Activated CD8-positive, alpha-beta memory T cell treated with anti-CD3 and anti-CD28 coated beads for 36 hours (primary cell): ENCODE measurements at regions not wholly inside any gene's neighbourhood (a gene's known extent, or its start where the extent isn't known, plus 50 kb on each side); places are given as distances from the start of the nearest gene placed in this dataset.
"Not testable (repeated sequence)": the region's sequence is repeated elsewhere in the genome, so short reads cannot be mapped to it uniquely, and the experiment has no call there.

Source experiments
- CTCF ChIA-PET: fragments of 350-600 bp; sonication (Branson Sonifier 250); formaldehyde crosslinking; loops from one replicate; lab custom pipeline; 2021; ENCODE audit warnings: antibody characterized with exemption; lab: Charles Lee
- POLR2A ChIA-PET: fragments of 350-600 bp; sonication (Branson Sonifier 250); formaldehyde crosslinking; loops from one replicate; lab custom pipeline; 2021; ENCODE audit warnings: antibody characterized with exemption; lab: Charles Lee

DNA sequence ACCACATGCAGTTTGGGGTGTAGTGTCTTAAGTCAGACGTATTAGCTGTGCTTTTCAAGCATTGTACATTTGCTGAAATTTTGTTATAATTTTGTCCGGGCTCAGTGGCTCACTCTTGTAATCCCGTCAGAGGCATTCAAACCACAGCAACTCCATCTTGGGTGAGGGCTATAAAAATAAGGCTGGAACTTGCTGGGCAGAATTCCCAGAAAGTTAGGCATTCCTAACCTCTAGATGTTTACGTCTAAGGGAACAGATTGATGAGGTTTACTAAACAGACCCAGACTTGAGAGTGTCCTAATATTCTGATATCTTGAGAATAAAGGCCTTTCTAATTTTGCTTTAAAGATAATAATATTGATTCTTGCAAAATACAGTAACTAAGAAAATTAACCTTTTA, 957.8 kb downstream of the NXPH1 start:
- CTCF ChIA-PET: no interaction called here
- POLR2A ChIA-PET: no interaction called here

DNA sequence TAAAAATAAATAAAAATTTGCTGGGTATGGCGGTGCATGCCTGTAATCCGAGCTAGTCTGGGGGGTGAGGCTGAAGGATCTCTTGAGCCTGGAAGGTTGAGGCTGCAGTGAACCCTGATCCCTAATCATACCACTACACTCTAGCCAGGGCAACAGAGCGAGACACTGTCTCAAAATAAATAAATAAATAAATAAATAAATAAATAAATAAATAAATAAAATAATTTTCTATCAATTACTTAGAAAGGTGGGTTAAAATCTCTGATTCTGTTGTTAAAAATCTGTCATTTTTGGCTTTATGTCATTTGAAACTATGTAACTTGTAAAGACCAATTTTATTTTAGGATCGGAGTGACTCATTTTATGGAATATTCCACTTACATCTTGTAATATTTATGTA, 958.6 kb downstream of the NXPH1 start:
- CTCF ChIA-PET: no interaction called here

DNA sequence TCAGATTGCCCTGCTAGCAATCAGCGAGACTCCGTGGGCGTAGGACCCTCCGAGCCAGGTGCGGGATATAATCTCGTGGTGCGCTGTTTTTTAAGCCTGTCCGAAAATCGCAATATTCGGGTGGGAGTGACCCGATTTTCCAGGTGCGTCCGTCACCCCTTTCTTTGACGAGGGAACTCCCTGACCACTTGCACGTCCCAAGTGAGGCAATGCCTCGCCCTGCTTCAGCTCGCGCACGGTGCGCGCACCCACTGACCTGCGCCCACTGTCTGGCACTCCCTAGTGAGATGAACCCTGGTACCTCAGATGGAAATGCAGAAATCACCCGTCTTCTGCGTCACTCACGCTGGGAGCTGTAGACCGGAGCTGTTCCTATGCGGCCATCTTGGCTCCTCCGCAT, 971.0 kb downstream of the NXPH1 start:
- POLR2A ChIA-PET, CTCF ChIA-PET: not testable (repeated sequence)

More for the DNA sequence above, 958.6 kb downstream of the NXPH1 start:
- POLR2A ChIA-PET: no interaction called here

DNA sequence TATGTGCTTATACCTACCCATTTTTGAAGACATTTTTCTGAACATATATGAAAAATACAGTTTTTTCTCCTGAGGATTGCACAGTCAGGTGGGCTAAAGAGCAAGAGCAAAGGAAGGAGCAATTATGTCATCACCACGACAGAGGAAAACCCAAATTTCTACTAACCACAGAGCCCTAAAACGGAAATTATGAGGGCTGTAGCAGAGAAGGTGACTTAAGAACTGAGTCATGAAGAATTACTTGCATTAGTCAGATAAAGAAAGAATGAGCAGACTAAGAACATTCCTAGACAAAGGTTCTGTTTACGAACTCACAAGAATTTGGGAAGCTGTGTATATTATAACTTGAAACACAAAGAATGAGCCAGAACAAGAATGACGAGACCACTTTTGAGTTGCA, 974.4 kb downstream of the NXPH1 start:
- POLR2A ChIA-PET: no interaction called here
- CTCF ChIA-PET: no interaction called here

DNA sequence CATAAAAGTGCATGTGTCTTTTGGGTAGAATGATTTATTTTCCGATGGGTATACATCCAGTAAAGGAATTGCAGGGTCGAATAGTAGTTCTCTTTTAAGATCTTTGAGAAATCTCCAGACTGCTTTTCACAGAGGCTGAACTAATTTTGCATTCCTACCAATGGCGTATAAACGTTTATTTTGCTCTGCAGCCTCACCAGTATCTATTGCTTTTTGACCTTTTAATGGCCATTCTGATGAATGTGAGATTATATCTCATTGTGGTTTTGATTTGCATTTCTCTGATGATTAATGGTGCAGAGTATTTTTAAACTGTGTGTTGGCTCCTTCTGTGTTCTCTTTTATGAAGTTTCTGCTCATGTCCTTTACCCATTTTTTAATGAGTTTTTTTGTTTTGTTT, 1020.1 kb downstream of the NXPH1 start:
- ChIA-PET POLR2A (no interaction called here), CTCF (no interaction called here)

DNA sequence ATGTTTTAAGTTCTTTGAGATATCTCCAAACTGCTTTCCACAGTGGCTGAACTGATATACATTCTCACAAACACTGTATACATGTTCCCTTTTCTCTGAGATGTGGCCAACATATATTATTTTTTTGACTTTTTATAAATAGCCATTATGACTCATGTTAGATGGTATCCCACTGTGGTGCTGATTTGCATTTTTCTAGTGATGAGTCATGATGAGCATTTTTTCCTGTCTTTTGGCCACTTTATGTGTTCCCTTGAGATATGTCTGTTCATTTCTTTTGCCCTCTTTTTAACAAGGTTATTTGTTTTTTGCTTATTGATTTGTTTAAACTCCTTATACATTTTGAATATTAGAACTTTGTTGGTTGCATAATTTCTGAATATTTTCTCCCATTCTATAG, 1055.1 kb downstream of the NXPH1 start:
- POLR2A ChIA-PET: no interaction called here
- CTCF ChIA-PET: no interaction called here

DNA sequence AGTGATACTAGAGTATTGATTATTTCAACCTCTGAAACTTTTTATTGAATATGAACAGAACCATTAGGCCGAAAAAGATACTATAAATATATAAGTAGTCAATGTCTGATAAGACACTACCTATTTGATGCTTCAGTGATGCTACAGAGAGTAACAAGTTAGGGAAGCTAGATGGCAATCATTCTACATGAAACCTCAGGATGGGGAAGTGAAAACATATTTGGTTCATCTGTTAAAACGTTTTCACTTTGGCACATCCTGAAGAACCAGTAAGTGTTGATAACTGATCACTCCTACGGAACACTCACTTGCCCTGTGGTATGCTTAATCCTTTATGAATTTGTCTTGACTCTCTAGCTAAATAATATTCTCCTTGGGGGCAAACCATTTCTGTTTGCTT, 1064.9 kb downstream of the NXPH1 start:
- CTCF ChIA-PET: no interaction called here

DNA sequence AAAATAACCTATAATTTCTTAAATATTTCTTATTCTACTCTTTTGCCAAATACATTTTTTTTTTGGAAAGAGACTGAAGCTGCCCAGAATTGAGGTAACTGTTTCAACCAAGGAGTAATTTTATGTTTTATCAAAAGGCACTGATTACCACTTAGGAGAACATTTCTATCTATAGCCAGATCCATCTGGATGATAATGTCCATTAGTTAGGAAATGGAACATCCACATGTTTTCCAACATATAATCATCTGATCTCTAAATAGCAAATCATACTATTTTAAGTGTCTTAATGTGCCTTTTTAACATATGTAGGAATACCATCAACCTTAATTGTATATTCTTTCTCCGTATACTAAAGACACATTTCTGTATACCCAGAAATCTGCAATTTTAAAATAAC, 1068.9 kb downstream of the NXPH1 start:
- POLR2A ChIA-PET: no interaction called here
- CTCF ChIA-PET: no interaction called here

More for the DNA sequence above, 1064.9 kb downstream of the NXPH1 start:
- POLR2A ChIA-PET: no interaction called here

DNA sequence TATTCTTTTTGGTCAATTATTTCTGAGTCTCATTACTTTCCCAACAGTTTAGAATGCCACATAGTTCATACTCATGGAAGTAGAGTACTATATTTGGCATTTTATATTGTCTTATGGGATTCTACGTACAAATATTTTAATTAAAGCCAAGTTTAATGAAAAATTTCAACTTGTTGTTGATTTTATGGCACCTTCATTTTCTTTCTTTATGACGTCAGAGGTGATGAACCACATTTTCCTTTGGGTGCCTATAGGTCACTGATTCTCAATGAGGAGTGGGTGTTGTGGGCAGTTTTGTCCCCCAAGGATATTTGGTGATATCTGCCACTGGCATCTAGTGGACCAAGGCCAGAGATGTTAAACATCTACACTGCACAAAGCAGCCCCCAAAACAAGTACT, 1071.3 kb downstream of the NXPH1 start:
- CTCF ChIA-PET: no interaction called here
- POLR2A ChIA-PET: no interaction called here

DNA sequence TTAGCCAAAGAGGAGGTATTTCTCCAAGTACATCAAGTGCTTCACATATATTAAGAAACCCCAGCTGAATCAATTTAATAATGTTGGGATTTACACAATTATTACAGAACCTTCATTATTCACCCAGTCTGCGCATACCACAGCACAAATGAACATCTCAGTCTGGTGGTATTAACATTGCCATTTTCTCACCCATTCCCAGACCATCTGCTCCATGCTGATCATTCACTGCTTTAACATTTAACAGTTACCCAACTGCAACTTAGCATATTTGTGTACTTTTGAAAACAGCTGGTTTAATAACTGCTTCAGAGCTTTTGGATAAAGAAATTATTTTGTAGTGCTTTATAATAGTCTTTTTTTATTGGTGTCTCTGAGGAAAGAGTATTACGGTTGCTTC, 1072.1 kb downstream of the NXPH1 start:
- POLR2A ChIA-PET: no interaction called here
- CTCF ChIA-PET: no interaction called here

DNA sequence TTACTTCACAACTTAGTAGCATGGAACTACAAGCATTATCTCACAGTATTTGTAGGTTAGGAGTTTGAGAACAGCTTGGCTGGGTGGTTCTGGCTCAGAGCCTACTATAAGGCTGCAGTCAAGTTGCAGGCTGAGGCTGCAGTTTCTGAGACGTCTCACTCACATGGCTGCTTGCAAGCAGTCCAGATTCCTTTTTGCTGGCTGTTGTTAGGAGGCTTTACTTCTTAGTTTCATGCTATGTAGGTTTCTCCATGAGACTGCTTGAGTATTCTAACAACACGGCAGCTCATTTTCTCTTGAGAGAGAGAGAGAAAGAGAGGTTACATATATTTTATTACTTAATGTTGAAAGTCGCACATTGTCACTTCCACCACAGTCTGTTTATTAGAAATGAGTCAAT, 1073.9 kb downstream of the NXPH1 start:
- POLR2A ChIA-PET: no interaction called here
- CTCF ChIA-PET: no interaction called here

DNA sequence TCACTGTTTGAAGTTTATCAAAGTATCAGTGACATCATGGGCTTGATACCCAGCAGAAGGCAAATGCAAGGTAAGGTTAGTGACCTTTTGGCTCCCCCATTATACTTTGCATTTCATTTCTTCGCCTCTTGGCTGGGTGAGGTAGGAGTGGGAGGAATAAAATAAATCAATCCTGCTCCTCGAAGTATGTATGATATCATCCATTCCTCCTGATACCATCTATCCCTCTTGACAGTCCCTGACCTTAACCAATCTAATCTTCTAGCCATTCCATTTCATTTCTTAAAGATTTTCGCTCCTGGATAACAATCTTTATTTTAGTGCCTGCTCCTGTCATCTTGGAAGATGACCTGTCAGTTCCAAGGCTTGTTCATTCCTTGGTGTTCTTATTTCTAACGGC, 1083.3 kb downstream of the NXPH1 start:
- ChIA-PET POLR2A (no interaction called here), CTCF (no interaction called here)

DNA sequence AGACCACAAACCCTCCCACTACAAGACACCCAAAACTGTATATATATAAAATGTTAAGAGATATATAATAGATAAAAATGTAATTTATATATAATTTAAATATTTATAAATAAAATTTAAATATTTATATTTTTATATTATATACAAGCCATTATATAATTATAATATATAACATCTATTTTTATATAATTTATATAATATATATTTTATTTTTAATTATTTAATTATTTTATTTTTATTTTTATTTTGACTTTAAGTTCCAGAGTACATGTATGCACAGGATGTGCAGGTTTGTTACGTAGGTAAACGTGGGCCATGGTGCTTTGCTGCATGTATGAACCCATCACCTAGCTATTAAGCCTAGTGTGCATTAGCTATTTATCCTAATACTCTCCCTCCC, 1090.2 kb downstream of the NXPH1 start:
- CTCF ChIA-PET: no interaction called here

DNA sequence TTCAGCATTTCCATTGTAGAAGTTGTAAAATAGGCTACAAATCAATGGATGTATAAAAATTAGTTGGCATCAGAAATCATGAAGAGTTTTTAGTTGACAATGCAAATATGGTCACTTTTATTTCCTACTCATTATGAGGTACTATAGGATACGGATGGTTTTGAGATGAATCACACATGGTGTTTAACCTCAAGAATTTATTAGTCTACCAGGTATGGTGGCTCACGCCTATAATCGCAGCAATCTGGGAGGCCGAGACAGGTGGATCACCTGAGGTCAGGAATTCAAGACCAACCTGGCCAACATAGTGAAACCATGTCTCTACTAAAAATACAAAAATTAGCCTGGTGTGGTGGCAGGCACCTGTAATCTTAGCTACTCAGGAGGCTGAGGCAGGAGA, 1119.0 kb downstream of the NXPH1 start:
- POLR2A ChIA-PET, CTCF ChIA-PET: not testable (repeated sequence)

More for the DNA sequence above, 1090.2 kb downstream of the NXPH1 start:
- POLR2A ChIA-PET: no interaction called here

DNA sequence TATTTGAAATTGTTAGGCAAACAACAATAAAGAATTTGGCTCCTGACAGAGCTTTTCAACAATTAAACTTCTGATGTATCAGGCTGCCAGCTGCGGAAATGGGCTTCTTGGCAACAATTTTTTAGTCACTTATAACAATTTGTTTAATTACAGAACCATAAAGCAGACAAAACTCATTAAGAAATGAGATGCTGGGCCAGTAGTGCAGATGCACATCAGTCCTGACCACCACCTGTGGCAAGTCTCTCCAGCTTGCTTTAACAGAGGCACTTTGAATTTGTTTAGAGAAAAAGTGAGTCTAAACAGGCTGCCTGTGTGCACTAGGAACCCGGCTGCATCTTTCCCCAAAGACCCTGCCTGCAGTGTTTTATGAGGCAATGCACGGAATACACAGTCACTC, 1124.4 kb downstream of the NXPH1 start:
- POLR2A ChIA-PET: no interaction called here

DNA sequence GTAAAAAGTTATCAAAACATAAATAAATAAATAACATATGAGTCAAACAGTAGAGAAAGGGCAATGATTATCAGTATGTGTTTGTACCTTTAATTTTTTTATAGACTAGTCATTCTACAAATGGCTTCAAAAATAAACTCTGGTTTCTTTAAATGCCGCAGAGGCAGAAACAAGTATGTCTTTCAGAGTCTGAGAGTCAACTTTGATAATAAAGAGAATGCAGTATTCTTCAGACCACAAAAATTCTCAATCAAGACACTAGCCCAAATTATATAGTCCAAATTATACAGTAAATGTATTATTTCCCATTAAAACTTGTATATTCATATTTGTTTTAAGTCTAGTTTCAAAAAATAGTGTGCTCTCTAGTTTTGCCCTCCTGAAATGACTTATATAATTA, 1142.3 kb downstream of the NXPH1 start:
- CTCF ChIA-PET: no interaction called here
- POLR2A ChIA-PET: no interaction called here

More for the DNA sequence above, 1124.4 kb downstream of the NXPH1 start:
- CTCF ChIA-PET: no interaction called here

DNA sequence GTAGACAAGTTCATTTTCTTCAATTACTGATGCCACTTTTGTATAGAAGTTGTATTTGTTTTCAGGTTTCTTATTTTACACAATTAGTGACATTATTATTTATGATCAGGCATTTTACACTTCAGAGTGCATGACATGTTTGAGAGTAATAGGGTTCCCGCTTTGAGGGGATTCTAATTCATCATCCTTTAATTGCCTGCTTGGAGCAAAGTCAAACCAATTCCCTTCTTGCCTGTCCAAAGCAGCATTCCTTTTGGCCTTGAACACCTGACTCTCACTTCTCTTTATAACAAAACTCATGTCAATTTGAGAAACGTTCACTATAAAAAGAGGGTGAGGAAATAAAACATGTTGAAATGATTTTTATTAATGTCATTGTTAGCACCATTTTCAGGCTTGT, 1149.4 kb downstream of the NXPH1 start:
- CTCF ChIA-PET: no interaction called here
- POLR2A ChIA-PET: no interaction called here

DNA sequence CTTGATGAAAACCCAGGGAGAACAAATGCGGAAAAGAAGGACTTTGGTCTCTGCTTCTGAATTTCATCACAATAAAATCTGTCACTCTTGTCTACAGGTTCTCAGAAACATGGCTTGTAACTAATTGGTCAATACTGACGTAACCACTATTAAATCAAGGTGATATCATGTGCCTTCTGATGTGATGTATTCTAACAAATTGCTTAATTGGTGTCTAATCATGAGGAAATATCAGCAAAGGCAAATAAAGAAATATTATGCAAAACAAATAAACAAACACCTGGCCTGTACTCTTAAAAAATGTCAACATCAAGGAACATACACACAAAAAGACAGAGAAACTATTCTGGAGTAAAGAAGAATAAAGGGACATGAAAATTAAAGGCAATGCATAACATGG, 1165.0 kb downstream of the NXPH1 start:
- POLR2A ChIA-PET: no interaction called here
- CTCF ChIA-PET: no interaction called here

DNA sequence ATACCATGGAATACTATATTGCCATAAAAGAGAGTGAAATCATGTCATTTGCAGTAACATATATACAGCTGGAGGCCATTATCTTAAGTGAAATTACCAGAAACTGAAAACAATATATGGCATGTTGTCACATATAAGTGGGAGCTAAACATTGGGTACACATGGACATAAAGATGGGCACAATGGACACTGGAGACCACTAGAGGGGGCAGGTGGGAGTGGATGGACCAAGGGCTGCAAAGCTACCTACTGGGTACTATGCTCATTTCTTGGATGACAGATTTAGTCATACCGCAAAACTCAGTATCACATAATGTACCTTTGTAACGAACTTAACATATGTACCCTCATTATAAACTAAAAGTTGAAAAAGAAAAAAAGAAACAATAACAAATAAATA, 1167.6 kb downstream of the NXPH1 start:
- ChIA-PET CTCF (no interaction called here), POLR2A (no interaction called here)

DNA sequence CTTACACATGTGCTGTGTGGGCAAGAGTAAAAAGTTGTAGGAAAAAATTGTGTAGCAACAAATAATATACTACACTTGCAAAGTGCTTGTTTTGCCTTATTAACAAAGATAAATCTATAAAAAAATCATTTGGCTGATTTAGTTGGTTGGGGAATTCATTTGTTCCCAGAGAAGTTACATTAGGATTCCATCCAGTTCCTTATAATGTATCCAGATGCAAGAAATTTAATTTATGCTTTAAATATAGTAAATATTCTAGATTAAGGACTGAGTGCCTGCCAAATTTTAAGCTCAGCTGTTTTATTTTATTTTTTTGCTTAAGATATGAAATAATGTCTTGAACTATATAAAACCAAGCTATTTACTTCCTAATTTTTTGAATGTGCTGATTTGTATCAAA, 1169.9 kb downstream of the NXPH1 start:
- CTCF ChIA-PET: no interaction called here

DNA sequence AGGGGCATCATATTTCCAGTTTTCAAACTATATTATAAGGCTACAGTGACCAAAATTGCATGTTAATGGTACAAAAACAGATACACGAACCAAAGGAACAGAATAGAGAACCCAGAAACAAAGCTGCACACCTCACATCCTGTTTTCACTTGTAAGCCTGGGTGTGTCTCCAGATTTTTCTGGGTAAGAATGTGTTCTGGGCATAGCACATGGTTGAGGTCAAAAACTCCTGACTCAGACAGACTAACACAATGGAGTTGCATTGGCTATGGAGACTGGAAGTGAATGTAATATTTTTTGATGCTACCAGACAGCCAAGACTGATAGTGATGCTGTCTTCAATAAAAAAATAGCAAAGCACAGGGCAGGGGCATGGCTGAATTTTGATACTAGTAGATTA, 1175.2 kb downstream of the NXPH1 start:
- ChIA-PET POLR2A (no interaction called here), CTCF (no interaction called here)

More for the DNA sequence above, 1169.9 kb downstream of the NXPH1 start:
- POLR2A ChIA-PET: no interaction called here

DNA sequence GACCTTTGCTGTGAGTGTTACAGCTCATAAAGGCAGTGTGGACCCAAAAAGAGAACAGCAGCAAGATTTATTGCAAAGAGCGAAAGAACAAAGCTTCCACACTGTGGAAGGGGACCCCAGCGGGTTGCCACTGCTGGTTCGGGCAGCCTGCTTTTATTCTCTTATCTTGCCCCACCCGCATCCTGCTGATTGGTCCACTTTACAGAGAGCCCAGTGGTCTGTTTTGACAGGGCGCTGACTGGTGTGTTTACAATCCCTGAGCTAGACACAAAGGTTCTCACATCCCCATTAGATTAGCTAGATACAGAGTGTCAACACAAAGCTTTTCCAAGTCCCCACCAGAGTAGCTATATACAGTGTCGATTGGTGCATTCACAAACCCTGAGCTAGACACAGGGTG, 1187.5 kb downstream of the NXPH1 start:
- CTCF ChIA-PET, POLR2A ChIA-PET: not testable (repeated sequence)
